GM23338 (cell line): ENCODE measurements at regions not wholly inside any gene's neighbourhood (a gene's known extent, or its start where the extent isn't known, plus 50 kb on each side); places are given as distances from the start of the nearest gene placed in this dataset.

Experiments
- ATAC-seq: fragments of 200-7000 bp; cut with Tn5 transposase; 3 replicates; pipeline ENCODE4 v1.9.1; 2020
- DNase-seq: peaks from one replicate; pipeline ENCODE4 v3.0.0-alpha.2; 2015; ENCODE audit warnings: low spot score
- H2AFZ ChIP-seq: fragments of 200-600 bp; sonication (generic); 2 replicates; pipeline ENCODE4 v1.8.0; 2016; ENCODE audit warnings: antibody characterized with exemption, mild to moderate bottlenecking, moderate library complexity
- H3F3A ChIP-seq: fragments of 200-600 bp; sonication (generic); replicated peaks from 2 replicates; pipeline ENCODE4 v1.8.0; 2017; ENCODE audit warnings: antibody characterized with exemption, mixed run types, low read depth
- H3K27ac ChIP-seq: fragments of 200-600 bp; sonication (generic); 2 replicates; pipeline ENCODE4 v1.6.1; 2016; ENCODE audit warnings: low read depth
- H3K27me3 ChIP-seq: fragments of 200-600 bp; sonication (generic); 2 replicates; pipeline ENCODE4 v1.8.0; 2016; ENCODE audit warnings: mild to moderate bottlenecking, mixed run types, moderate library complexity; ENCODE audit not compliant: insufficient read depth
- H3K36me3 ChIP-seq: fragments of 200-600 bp; sonication (generic); 2 replicates; pipeline ENCODE4 v1.8.0; 2016; ENCODE audit warnings: mild to moderate bottlenecking; ENCODE audit not compliant: insufficient read depth
- H3K4me1 ChIP-seq: fragments of 200-600 bp; sonication (generic); 2 replicates; pipeline ENCODE4 v1.8.0; 2016; ENCODE audit warnings: mild to moderate bottlenecking, moderate library complexity; ENCODE audit not compliant: insufficient read depth
- H3K4me2 ChIP-seq: fragments of 200-600 bp; sonication (generic); 2 replicates; pipeline ENCODE4 v1.7.1; 2017; ENCODE audit warnings: mixed run types
- H3K4me3 ChIP-seq: fragments of 200-600 bp; sonication (generic); 2 replicates; pipeline ENCODE4 v1.6.1; 2016; ENCODE audit warnings: mixed run types
- H3K79me2 ChIP-seq: fragments of 200-600 bp; sonication (generic); replicated peaks from 2 replicates; pipeline ENCODE4 v1.8.0; 2017; ENCODE audit warnings: mild to moderate bottlenecking; ENCODE audit not compliant: insufficient read depth
- H3K9me2 ChIP-seq: fragments of 200-600 bp; sonication (generic); 2 replicates; pipeline ENCODE4 v1.8.0; 2017; ENCODE audit not compliant: insufficient read depth
- H4K20me1 ChIP-seq: fragments of 200-600 bp; sonication (generic); replicated peaks from 2 replicates; pipeline ENCODE4 v1.8.0; 2017; ENCODE audit warnings: mild to moderate bottlenecking; ENCODE audit not compliant: insufficient read depth
- H3K27ac Mint-ChIP-seq: 2 replicates; pipeline ENCODE4 v1.8.0; 2020; ENCODE audit warnings: inconsistent platforms, mild to moderate bottlenecking, moderate library complexity, mixed read lengths
- H3K27me3 Mint-ChIP-seq: 3 replicates; pipeline ENCODE4 v1.8.0; 2022; ENCODE audit warnings: low read depth, mild to moderate bottlenecking, moderate library complexity, mixed read lengths, inconsistent platforms; ENCODE audit not compliant: insufficient read depth, poor library complexity
- H3K36me3 Mint-ChIP-seq: 3 replicates; pipeline ENCODE4 v1.8.0; 2021; ENCODE audit warnings: low read depth, mild to moderate bottlenecking, inconsistent platforms, moderate library complexity, mixed read lengths
- H3K4me1 Mint-ChIP-seq: 3 replicates; pipeline ENCODE4 v1.8.0; 2020; ENCODE audit warnings: mild to moderate bottlenecking, inconsistent platforms, mixed read lengths
- H3K4me3 Mint-ChIP-seq: 3 replicates; pipeline ENCODE4 v1.8.0; 2021; ENCODE audit warnings: moderate library complexity, mild to moderate bottlenecking, inconsistent platforms, mixed read lengths
- H3K9me3 Mint-ChIP-seq: 3 replicates; pipeline ENCODE4 v1.8.0; 2020; ENCODE audit warnings: moderate library complexity, mild to moderate bottlenecking, inconsistent platforms, mixed read lengths
- CTCF ChIP-seq, 2 experiments: fragments of 200-600 bp in 1 of 2; sonication (generic) in 1 of 2; conservative IDR thresholded peaks; 2 replicates each; pipeline versions ENCODE4 v1.5.1 to v1.6.1; 2016 to 2017; ENCODE audit warnings: antibody characterized with exemption in 2 of 2, low read depth in 2 of 2, mild to moderate bottlenecking in 2 of 2, moderate library complexity in 1 of 2
- ETS1 ChIP-seq: IDR thresholded peaks from 2 replicates; pipeline ENCODE4 v1.6.1; 2016; ENCODE audit warnings: antibody characterized with exemption
- POLR2AphosphoS5 ChIP-seq: IDR thresholded peaks from 2 replicates; pipeline ENCODE4 v1.6.1; 2016; ENCODE audit warnings: antibody characterized with exemption, low read depth
- ZNF331 ChIP-seq: fragments of 250-450 bp; sonication (Bioruptor Pico); IDR thresholded peaks from 2 replicates; pipeline ENCODE4 v1.5.0; 2020; ENCODE audit warnings: low read depth, mild to moderate bottlenecking, moderate library complexity
- ZNF462 ChIP-seq: fragments of 250-450 bp; sonication (Bioruptor Pico); IDR thresholded peaks from 2 replicates; pipeline ENCODE4 v1.5.0; 2020; ENCODE audit warnings: mild to moderate bottlenecking, moderate library complexity

GRCh38 chr4:176856421-176856820 is 63.7 kb upstream of the VEGFC start (continued):
- TF ChIP-seq ZNF462, result no peak

DNA sequence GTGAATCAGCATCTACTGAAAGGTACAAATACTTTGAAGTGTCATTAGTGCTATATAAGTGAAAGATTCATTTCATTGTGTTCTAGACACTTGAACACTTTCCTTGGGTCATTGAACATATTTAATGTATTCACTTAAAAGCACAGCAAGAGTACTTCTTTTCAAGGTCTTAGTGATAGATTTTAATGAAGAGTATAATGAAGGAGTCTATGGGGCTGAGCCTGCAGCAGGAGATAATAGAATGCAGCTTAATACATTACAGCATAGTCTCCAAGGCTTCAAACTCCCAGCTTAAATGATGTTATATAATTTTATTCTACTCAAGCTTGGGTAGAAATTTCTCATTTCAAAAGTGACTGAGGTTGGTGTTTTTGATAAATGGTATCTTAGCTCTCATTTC is 66.1 kb upstream of the VEGFC start:
- Mint-ChIP-seq H3K9me3 (no peaks in the 10 kb centered on the region), H3K4me3 (no peak overlapping the region), H3K4me1 (no peaks in the 10 kb centered on the region), H3K36me3 (no peaks in the 10 kb centered on the region), H3K27me3 (no peaks in the 10 kb centered on the region), H3K27ac (no peak overlapping the region)
- no peak for ATAC-seq
- Histone ChIP-seq H3K4me2 (no peak overlapping the region), H2AFZ (no peak overlapping the region), H3K4me1 (no peaks in the 10 kb centered on the region), H3K27ac (no peak overlapping the region), H3K9me2 (no peaks in the 10 kb centered on the region), H3F3A (no peaks in the 10 kb centered on the region), H3K79me2 (no peaks in the 10 kb centered on the region), H4K20me1 (no peaks in the 10 kb centered on the region), H3K36me3 (no peaks in the 10 kb centered on the region), H3K27me3 (no peaks in the 10 kb centered on the region), H3K4me3 (no peak overlapping the region)
- no peak for DNase-seq
- TF ChIP-seq ZNF331 (CRISPR knock-in tag) (no peak), POLR2AphosphoS5 (no peak), ETS1 (no peak), CTCF (conservative IDR thresholded peaks at IDR 0.05; ENCODE audit: low read depth in 2 of 2) (no peak), ZNF462 (no peak)
